ENCODE measurements at regions not wholly inside any gene's neighbourhood (a gene's known extent, or its start where the extent isn't known, plus 50 kb on each side); places are given as distances from the start of the nearest gene placed in this dataset.

DNA sequence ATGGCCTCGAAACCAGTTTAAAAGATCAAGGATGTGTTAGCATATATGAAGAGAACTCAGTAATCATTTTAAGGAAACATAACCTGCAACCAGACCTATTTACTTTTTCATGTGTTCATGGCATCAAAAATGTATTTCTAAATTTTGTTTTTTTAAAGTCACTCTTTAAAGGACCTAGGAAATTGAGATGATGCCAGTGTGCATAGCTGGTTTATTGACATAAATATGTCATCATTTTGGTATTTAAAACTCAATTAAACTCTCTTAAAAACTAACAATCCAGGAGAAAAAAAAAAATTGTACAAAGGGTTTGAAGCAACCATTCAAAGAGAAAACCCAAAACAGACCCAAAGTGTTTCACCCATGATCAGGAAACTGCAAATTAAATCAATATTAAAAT lies 198.9 kb upstream of the RND3 start:
- Histone ChIP-seq H3T11ph (ENCODE audit: low read length) (no peak overlapping the region), H3K9me3 (ENCODE audit: control insufficient read depth, low read depth, low read length) (no peaks in the 10 kb centered on the region), H2BK120ac (ENCODE audit: low read depth, low read length, poor library complexity, severe bottlenecking) (no peak overlapping the region), H4K20me1 (ENCODE audit: control insufficient read depth, insufficient read depth, insufficient read length) (no peaks in the 10 kb centered on the region), H3K27me3 (ENCODE audit: insufficient read depth, low read length) (no peaks in the 10 kb centered on the region), H3K14ac (ENCODE audit: insufficient read depth, low read length) (no peak overlapping the region), H2BK15ac (ENCODE audit: low read depth, low read length) (no peak overlapping the region), H3K27ac (ENCODE audit: insufficient read length, low read depth, low read length) (no peak overlapping the region), H3K56ac (ENCODE audit: insufficient read length, low read depth, low read length) (no peak overlapping the region), H3K4me1 (ENCODE audit: insufficient read depth, low read length) (no peaks in the 10 kb centered on the region), H3K9ac (ENCODE audit: extremely low read depth, insufficient read length, low read length) (no peak overlapping the region), H3K79me2 (ENCODE audit: insufficient read depth, low read length) (no peaks in the 10 kb centered on the region), H2AFZ (ENCODE audit: low read length) (no peak overlapping the region), H3K23me2 (ENCODE audit: insufficient read length, low read depth, low read length, poor library complexity, severe bottlenecking) (no peaks in the 10 kb centered on the region), H3K18ac (ENCODE audit: insufficient read length, low read depth, low read length) (no peak overlapping the region), H3K79me1 (ENCODE audit: insufficient read depth, low read depth, low read length, poor library complexity, severe bottlenecking) (no peaks in the 10 kb centered on the region), H2BK20ac (ENCODE audit: low read depth, low read length, poor library complexity, severe bottlenecking) (no peak overlapping the region), H3K4ac (ENCODE audit: low read depth, low read length) (no peak overlapping the region), H4K91ac (ENCODE audit: insufficient read length, low read depth, low read length) (no peak overlapping the region), H3K4me2 (ENCODE audit: insufficient read depth, insufficient read length, low read length) (no peak overlapping the region), H4K8ac (replicated peaks; ENCODE audit: insufficient read length, low read depth, low read length) (no peak overlapping the region), H2BK12ac (ENCODE audit: insufficient read length, low read depth, low read length) (no peak overlapping the region), H2BK5ac (ENCODE audit: insufficient read length, low read length) (no peak overlapping the region), H2AK5ac (ENCODE audit: insufficient read length, low read length) (no peak overlapping the region), H4K5ac (ENCODE audit: insufficient read length, low read depth, low read length) (no peak overlapping the region), H3K23ac (ENCODE audit: insufficient read length, low read depth, low read length) (no peak overlapping the region)
- no peak overlapping the region for H3K27ac Mint-ChIP-seq
- H3K4me3 Mint-ChIP-seq: no peak overlapping the region
- no peak for DNase-seq
- peaks cover 0 to 9% of the 10 kb centered on the region in 2 experiments; a peak in 2 of 4 replicates for H3K4me1 Mint-ChIP-seq
- WGBS (ENCODE audit: extremely low coverage, insufficient read length, low lambda C conversion rate): no CpG with 5 or more reads among the region's 1 CpG
- H3K27me3 Mint-ChIP-seq (ENCODE audit: low read depth): no peaks in the 10 kb centered on the region
- 0 out of 7 replicates have a peak, but pooled peaks cover 0 to under 1% (median 0%) of the 10 kb centered on the region in 3 experiments for H3K36me3 Mint-ChIP-seq (ENCODE audit: insufficient read depth in 1 of 3, low read depth in 3 of 3)
- no peak for TF ChIP-seq CTCF (conservative IDR thresholded peaks at IDR 0.05)
- peaks cover 0 to under 1% of the 10 kb centered on the region in 2 experiments; a peak in 1 of 5 replicates for H3K9me3 Mint-ChIP-seq

Measured in H9 (cell line).